ENCODE measurements at regions not wholly inside any gene's neighbourhood (a gene's known extent, or its start where the extent isn't known, plus 50 kb on each side); places are given as distances from the start of the nearest gene placed in this dataset.

DNA sequence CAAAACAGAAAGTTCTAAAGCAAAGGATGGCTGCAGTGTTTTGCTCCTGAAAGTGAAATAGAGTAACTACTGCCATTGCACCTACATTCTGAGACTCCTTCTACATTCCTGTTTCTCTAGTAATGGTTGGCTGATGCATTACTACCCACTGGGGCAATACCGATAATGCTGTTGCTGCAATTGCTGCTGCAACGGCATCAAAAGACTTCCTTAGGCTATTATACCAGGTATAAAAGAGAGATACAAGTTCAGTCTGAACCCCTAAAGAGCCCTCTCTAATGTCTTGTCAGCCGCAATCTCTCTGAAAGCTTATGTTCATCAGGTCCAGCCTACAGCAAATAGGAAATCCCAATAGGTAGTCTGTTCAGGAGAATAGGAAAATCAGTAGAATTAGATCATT, 338.4 kb downstream of the PABPC4L start:
- no peak for TF ChIP-seq EP300 (IDR thresholded peaks at IDR 0.05)
- TF ChIP-seq, protein P1, sequence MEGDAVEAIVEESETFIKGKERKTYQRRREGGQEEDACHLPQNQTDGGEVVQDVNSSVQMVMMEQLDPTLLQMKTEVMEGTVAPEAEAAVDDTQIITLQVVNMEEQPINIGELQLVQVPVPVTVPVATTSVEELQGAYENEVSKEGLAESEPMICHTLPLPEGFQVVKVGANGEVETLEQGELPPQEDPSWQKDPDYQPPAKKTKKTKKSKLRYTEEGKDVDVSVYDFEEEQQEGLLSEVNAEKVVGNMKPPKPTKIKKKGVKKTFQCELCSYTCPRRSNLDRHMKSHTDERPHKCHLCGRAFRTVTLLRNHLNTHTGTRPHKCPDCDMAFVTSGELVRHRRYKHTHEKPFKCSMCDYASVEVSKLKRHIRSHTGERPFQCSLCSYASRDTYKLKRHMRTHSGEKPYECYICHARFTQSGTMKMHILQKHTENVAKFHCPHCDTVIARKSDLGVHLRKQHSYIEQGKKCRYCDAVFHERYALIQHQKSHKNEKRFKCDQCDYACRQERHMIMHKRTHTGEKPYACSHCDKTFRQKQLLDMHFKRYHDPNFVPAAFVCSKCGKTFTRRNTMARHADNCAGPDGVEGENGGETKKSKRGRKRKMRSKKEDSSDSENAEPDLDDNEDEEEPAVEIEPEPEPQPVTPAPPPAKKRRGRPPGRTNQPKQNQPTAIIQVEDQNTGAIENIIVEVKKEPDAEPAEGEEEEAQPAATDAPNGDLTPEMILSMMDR (IDR thresholded peaks at IDR 0.05): no peak
- no peak for TF ChIP-seq POLR2AphosphoS5 (IDR thresholded peaks at IDR 0.05)
- TF ChIP-seq POLR2A (IDR thresholded peaks at IDR 0.05): no peak
- Histone ChIP-seq H3K27ac (no peak overlapping the region), H3K27me3 (no peaks in the 10 kb centered on the region), H3K4me3 (no peak overlapping the region), H3K4me1 (no peaks in the 10 kb centered on the region), H3K9me3 (peaks cover 0 to 5% (median 0%) of the 10 kb centered on the region in 4 donors), H3K36me3 (no peaks in the 10 kb centered on the region)
- intact Hi-C loops (cut with DNase I; ENCODE audit: low total_unique reads): no loop called here
- 85 to 93% (median 89%) methylated on average over 3 of the region's 3 CpGs for WGBS, 5 donors
- DNase-seq: no peak

DNA sequence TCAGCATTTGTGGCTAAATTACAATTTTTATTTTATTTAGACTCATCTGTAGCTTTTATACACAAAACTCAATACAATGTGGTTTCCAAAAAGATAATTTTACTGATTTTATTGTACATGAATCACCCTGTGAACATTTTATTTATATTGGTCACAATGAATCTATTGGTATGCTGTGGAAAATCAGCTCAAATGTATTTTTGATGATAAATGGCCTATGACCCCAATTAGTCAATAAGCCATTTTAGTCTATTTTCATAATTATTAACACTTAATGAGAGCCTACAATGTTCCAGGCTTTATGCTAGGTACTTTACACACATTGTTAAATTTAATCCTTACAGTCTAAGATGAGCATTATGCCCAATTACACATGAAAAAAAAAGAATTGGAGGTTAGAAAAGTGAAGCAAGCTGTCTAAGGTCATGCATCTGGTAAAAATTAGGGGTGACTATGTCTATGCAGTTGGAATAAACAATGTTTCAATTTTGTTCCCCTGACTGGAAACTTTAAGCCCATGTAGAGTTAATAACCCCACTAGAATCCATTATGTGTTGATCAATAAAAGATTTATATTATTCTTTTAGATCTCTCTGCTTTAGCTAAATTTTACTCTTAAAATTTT, 344.7 kb downstream of the PABPC4L start:
- Histone ChIP-seq H3K4me1 (no peaks in the 10 kb centered on the region), H3K9me3 (no peaks in the 10 kb centered on the region), H3K36me3 (no peaks in the 10 kb centered on the region), H3K27ac (no peak overlapping the region), H3K27me3 (no peaks in the 10 kb centered on the region), H3K4me3 (no peak overlapping the region)
- intact Hi-C loops (cut with DNase I; ENCODE audit: low total_unique reads): no loop called here
- TF ChIP-seq, protein P1 (IDR thresholded peaks at IDR 0.05): no peak
- TF ChIP-seq POLR2A (IDR thresholded peaks at IDR 0.05): no peak
- TF ChIP-seq POLR2AphosphoS5 (IDR thresholded peaks at IDR 0.05): no peak
- no peak for TF ChIP-seq EP300 (IDR thresholded peaks at IDR 0.05)
- DNase-seq: no peak

DNA sequence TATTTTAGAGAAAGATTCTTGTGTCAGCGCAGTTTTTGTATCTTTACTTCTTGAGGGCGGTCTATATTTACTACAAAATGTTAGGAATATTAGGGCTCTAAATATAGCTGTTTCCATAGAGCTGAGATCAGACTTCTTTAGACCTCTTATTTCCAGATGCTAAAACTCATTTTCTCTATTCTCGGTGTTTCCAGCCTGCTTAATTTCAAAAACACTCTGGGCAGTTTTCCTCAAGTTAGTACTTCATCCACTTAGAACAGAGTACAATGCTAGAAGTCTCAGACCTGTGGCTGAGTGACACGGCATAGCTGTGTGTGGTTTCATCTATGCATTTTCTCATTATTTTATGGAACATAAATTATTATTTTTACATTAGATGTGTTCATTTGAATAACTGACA, 346.6 kb downstream of the PABPC4L start:
- no peak overlapping the region for H3K27ac ChIP-seq
- no peak overlapping the region for H3K4me3 ChIP-seq
- DNase-seq: peak in 1 of 2 donors; percentile 3
- no peaks in the 10 kb centered on the region for H3K36me3 ChIP-seq
- TF ChIP-seq, protein P1 (IDR thresholded peaks at IDR 0.05): no peak
- TF ChIP-seq POLR2AphosphoS5 (IDR thresholded peaks at IDR 0.05) (no peak), EP300 (IDR thresholded peaks at IDR 0.05) (no peak), POLR2A (IDR thresholded peaks at IDR 0.05) (no peak)
- no peaks in the 10 kb centered on the region for H3K9me3 ChIP-seq
- H3K4me1 ChIP-seq: no peaks in the 10 kb centered on the region
- WGBS, 5 donors: 85 to 94% (median 91%) methylated on average over 4 of the region's 4 CpGs
- intact Hi-C loops (cut with DNase I; ENCODE audit: low total_unique reads): no loop called here
- no peaks in the 10 kb centered on the region for H3K27me3 ChIP-seq

DNA sequence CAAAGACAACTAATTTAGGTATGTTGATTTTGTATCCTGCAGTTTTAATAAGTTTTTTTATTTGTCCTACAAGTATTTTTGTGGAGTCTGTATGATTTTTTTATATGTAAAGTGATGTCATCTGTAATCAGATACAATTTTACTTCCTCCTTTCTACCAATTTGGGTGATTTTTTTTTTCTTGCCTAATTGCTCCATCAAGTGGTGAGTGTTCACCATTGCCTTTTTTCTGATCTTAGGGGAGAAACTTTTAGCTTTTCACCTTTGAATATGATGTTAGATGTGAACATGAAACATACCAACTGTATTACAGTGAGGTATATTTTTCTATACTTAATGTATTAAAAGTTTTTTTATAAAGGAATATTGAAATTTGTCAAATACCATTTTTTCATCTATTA, 362.3 kb downstream of the PABPC4L start:
- intact Hi-C loops (cut with DNase I; ENCODE audit: low total_unique reads): no loop called here
- no peak overlapping the region for H3K4me3 ChIP-seq
- H3K4me1 ChIP-seq: no peaks in the 10 kb centered on the region
- H3K9me3 ChIP-seq: peaks cover 0 to 40% (median 21%) of the 10 kb centered on the region in 4 donors
- no peaks in the 10 kb centered on the region for H3K27me3 ChIP-seq
- H3K27ac ChIP-seq: no peak overlapping the region
- no peak for DNase-seq
- TF ChIP-seq POLR2A (IDR thresholded peaks at IDR 0.05) (no peak), EP300 (IDR thresholded peaks at IDR 0.05) (no peak), POLR2AphosphoS5 (IDR thresholded peaks at IDR 0.05) (no peak)
- TF ChIP-seq, protein P1 (IDR thresholded peaks at IDR 0.05): no peak
- H3K36me3 ChIP-seq: no peaks in the 10 kb centered on the region
